Immature natural killer cell (primary cell): ENCODE measurements at regions not wholly inside any gene's neighbourhood (a gene's known extent, or its start where the extent isn't known, plus 50 kb on each side); places are given as distances from the start of the nearest gene placed in this dataset.
"Not testable (repeated sequence)": the region's sequence is repeated elsewhere in the genome, so short reads cannot be mapped to it uniquely, and the experiment has no call there.

Source experiments
- DNase-seq, 3 donors: peaks; one replicate each; pipeline ENCODE4 v3.0.0; 2022; ENCODE audit warnings: mixed read lengths in 1 of 3
- H3K27ac Mint-ChIP-seq, 6 donors: one replicate each; pipeline ENCODE4 v1.8.0; 2020; ENCODE audit warnings: mixed read lengths in 6 of 6, mild to moderate bottlenecking in 5 of 6, inconsistent platforms in 4 of 6, moderate library complexity in 3 of 6
- H3K27me3 Mint-ChIP-seq, 3 donors: one replicate each; pipeline ENCODE4 v1.8.0; 2020 to 2021; ENCODE audit warnings: low read depth in 3 of 3, mild to moderate bottlenecking in 3 of 3, mixed read lengths in 3 of 3, moderate library complexity in 3 of 3, inconsistent platforms in 1 of 3
- H3K36me3 Mint-ChIP-seq, 3 donors: one replicate each; pipeline ENCODE4 v1.8.0; 2020; ENCODE audit warnings: mixed read lengths in 3 of 3, inconsistent platforms in 2 of 3, mild to moderate bottlenecking in 2 of 3
- H3K4me1 Mint-ChIP-seq, 2 donors: one replicate each; pipeline ENCODE4 v1.8.0; 2020; ENCODE audit warnings: inconsistent platforms in 2 of 2, mild to moderate bottlenecking in 2 of 2, mixed read lengths in 2 of 2, moderate library complexity in 1 of 2
- H3K4me3 Mint-ChIP-seq, 5 donors: one replicate each; pipeline ENCODE4 v1.8.0; 2020; ENCODE audit warnings: mild to moderate bottlenecking in 5 of 5, mixed read lengths in 5 of 5, inconsistent platforms in 3 of 5, moderate library complexity in 3 of 5
- H3K9me3 Mint-ChIP-seq, 6 donors: one replicate each; pipeline ENCODE4 v1.8.0; 2020; ENCODE audit warnings: mild to moderate bottlenecking in 6 of 6, mixed read lengths in 6 of 6, inconsistent platforms in 4 of 6, moderate library complexity in 3 of 6

GRCh38 chr5:119948162-119948561, 318.8 kb downstream of the FAM170A start:
- no peak for DNase-seq
- Mint-ChIP-seq H3K36me3 (no peaks in the 10 kb centered on the region), H3K4me1 (no peaks in the 10 kb centered on the region), H3K9me3 (peaks cover 0 to 6% (median under 1%) of the 10 kb centered on the region in 6 donors), H3K27ac (no peak overlapping the region), H3K27me3 (no peaks in the 10 kb centered on the region), H3K4me3 (no peak overlapping the region)

DNA sequence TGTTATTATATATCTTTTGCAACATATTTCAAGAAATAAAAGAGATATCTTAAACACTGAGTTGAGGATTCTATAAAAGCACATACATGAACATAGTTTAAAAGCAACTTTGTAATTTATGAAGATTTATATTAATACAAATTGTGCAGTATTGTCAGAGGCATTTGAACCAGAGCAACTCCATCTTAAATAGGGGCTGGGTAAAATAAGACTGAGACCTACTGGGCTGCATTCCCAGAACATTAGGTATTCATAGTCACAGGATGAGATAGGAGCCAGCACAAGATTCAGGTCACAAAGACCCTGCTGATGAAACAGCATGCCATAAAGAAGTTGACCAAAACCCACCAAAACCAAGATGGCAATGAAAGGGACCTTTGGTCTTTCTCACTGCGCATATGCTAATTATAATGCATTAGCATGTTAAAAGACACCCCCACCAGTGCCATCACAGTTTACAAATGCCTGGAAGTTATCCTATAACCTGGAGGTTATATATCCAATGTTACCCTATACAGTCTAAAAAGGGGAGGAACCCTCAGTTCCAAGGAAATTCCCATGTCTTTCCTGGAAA, 320.2 kb downstream of the FAM170A start:
- H3K4me3 Mint-ChIP-seq: no peak overlapping the region
- no peak for DNase-seq
- H3K9me3 Mint-ChIP-seq: peaks cover 0 to 6% (median 2%) of the 10 kb centered on the region in 6 donors
- peaks cover 0 to 2% (median 0%) of the 10 kb centered on the region in 3 donors for H3K27me3 Mint-ChIP-seq
- H3K36me3 Mint-ChIP-seq: no peaks in the 10 kb centered on the region
- H3K27ac Mint-ChIP-seq: no peak overlapping the region
- no peaks in the 10 kb centered on the region for H3K4me1 Mint-ChIP-seq

GRCh38 chr5:119951330-119951934, 322.1 kb downstream of the FAM170A start:
- Mint-ChIP-seq H3K4me1 (no peaks in the 10 kb centered on the region), H3K9me3 (peaks cover 0 to 15% (median 5%) of the 10 kb centered on the region in 6 donors), H3K4me3 (no peak overlapping the region), H3K27me3 (peaks cover 0 to 2% (median 0%) of the 10 kb centered on the region in 3 donors), H3K27ac (no peak overlapping the region), H3K36me3 (no peaks in the 10 kb centered on the region)
- no peak for DNase-seq

- Mint-ChIP-seq H3K27ac (no peak overlapping the region), H3K4me3 (no peak overlapping the region), H3K27me3 (peaks cover 0 to 2% (median 0%) of the 10 kb centered on the region in 3 donors), H3K4me1 (no peaks in the 10 kb centered on the region), H3K36me3 (no peaks in the 10 kb centered on the region), H3K9me3 (peaks cover 0 to 10% (median 8%) of the 10 kb centered on the region in 6 donors)
- DNase-seq: no peak
Observed at GRCh38 chr5:119953474-119953873, 324.1 kb downstream of the FAM170A start.

DNA sequence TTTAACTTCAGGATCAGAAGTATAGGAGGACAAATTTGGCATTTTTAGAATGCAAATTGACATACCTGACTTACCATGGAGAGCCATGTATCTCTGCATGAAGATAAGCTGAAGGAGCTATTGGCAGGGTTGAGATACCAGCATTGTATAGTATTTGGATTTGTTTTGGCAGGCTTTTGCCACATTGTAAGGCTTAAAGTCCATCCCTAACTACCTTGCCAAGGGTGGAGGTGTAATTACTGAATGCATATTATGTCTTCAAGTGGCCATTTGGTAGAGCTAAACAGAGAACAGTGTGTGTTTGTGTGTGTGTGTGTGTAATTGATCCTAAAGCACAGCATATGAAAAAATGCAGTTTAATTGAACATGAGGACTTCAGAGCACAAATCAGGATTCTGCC, 324.7 kb downstream of the FAM170A start:
- peaks cover 0 to 15% (median 10%) of the 10 kb centered on the region in 6 donors for H3K9me3 Mint-ChIP-seq
- peaks cover 0 to 2% (median 0%) of the 10 kb centered on the region in 3 donors for H3K27me3 Mint-ChIP-seq
- no peaks in the 10 kb centered on the region for H3K36me3 Mint-ChIP-seq

GRCh38 chr5:119961993-119962392, 332.6 kb downstream of the FAM170A start:
- H3K36me3 Mint-ChIP-seq: no peaks in the 10 kb centered on the region
- no peaks in the 10 kb centered on the region for H3K4me1 Mint-ChIP-seq
- DNase-seq: no peak
- H3K27ac Mint-ChIP-seq: no peak overlapping the region
- H3K9me3 Mint-ChIP-seq: peaks cover 6 to 24% (median 15%) of the 10 kb centered on the region in 6 donors
- no peak overlapping the region for H3K4me3 Mint-ChIP-seq
- H3K27me3 Mint-ChIP-seq: no peaks in the 10 kb centered on the region

More for the DNA sequence above, 324.7 kb downstream of the FAM170A start:
- no peak for DNase-seq
- Mint-ChIP-seq H3K27ac (no peak overlapping the region), H3K4me3 (no peak overlapping the region), H3K4me1 (no peaks in the 10 kb centered on the region)

DNA sequence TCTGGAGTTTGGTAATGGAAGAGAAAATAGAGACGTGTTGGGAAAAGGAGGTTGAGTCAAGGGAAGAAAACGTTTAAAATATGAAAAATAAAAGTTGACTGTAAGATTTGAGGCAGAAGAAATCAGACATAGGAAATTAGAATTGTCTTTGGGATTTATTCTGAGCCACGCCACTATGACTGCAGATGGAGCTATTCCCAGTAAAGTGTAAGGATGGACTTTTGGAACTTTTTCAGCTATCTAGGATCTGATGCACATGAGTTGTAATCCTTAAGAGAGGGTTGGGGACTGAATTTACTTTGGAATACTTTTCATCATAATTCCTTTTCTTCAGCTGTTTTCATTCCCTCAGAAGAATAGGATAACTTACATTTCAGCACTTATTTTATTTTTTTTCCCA, 336.7 kb downstream of the FAM170A start:
- Mint-ChIP-seq H3K36me3 (no peaks in the 10 kb centered on the region), H3K4me3 (no peak overlapping the region), H3K9me3 (peaks cover 3 to 28% (median 9%) of the 10 kb centered on the region in 6 donors), H3K27me3 (no peaks in the 10 kb centered on the region), H3K4me1 (no peaks in the 10 kb centered on the region), H3K27ac (no peak overlapping the region)
- no peak for DNase-seq

- Mint-ChIP-seq H3K36me3 (no peaks in the 10 kb centered on the region), H3K4me1 (no peaks in the 10 kb centered on the region), H3K4me3 (no peak overlapping the region), H3K27ac (no peak overlapping the region), H3K27me3 (no peaks in the 10 kb centered on the region), H3K9me3 (peaks cover 3 to 20% (median 8%) of the 10 kb centered on the region in 6 donors)
- no peak for DNase-seq
Observed at GRCh38 chr5:119968690-119969089, 339.3 kb downstream of the FAM170A start.

DNA sequence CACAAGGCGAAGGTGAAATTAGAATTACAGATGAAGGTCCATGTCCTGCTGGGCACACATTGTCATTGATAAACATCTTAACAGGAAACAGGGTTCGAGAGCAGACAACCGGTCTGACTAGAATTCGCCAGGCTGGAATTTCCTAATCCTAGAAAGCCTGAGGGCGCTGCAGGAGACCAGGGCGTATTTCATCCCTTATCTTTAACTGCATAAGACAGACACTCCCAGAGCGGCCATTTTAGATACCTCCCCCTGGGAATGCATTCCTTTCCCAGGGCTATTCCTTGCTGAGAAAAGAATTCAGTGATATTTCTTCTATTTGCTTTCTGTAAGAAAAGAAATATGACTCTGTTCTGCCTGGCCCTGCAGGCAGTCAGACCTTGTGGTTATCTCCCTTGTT, 357.7 kb downstream of the FAM170A start:
- not testable (repeated sequence) for H3K36me3 Mint-ChIP-seq, H3K4me1 Mint-ChIP-seq, H3K27ac Mint-ChIP-seq, H3K27me3 Mint-ChIP-seq, H3K4me3 Mint-ChIP-seq, DNase-seq
- peaks cover 20 to 47% (median 35%) of the 10 kb centered on the region in 6 donors for H3K9me3 Mint-ChIP-seq

DNA sequence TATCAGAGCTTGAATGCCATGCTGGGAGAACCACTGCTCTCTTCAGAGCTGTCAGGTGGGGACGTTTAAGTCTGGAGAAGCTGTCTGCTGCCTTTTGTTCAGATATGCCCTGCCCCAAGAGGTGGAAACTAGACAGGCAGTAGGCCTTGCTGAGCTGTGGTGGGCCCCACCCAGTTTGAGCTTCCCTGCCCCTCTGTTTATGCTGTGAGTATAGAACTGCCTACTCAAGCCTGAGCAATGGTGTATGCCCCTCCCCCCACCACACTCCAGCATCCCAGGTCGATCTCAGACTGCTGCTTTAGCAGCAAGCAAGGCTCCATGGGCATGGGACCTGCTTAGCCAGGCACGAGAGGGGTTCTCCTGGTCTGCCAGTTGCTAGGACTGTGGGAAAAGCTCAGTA, 362.3 kb downstream of the FAM170A start:
- Mint-ChIP-seq H3K36me3 (no peaks in the 10 kb centered on the region), H3K9me3 (peaks cover 8 to 45% (median 29%) of the 10 kb centered on the region in 6 donors), H3K4me1 (no peaks in the 10 kb centered on the region)

GRCh38 chr5:119996128-119996527, 366.8 kb downstream of the FAM170A start:
- no peak for DNase-seq
- Mint-ChIP-seq H3K27ac (no peak overlapping the region), H3K9me3 (peaks cover 2 to 20% (median 10%) of the 10 kb centered on the region in 6 donors), H3K4me3 (no peak overlapping the region), H3K27me3 (peaks cover 0 to 5% (median 2%) of the 10 kb centered on the region in 3 donors), H3K36me3 (no peaks in the 10 kb centered on the region), H3K4me1 (no peaks in the 10 kb centered on the region)

More for the DNA sequence above, 362.3 kb downstream of the FAM170A start:
- DNase-seq: no peak
- Mint-ChIP-seq H3K4me3 (no peak overlapping the region), H3K27ac (no peak overlapping the region), H3K27me3 (peaks cover 0 to 3% (median 2%) of the 10 kb centered on the region in 3 donors)

- no peak overlapping the region for H3K27ac Mint-ChIP-seq
- H3K4me3 Mint-ChIP-seq: no peak overlapping the region
- H3K4me1 Mint-ChIP-seq: no peaks in the 10 kb centered on the region
- no peaks in the 10 kb centered on the region for H3K36me3 Mint-ChIP-seq
- peaks cover 0 to 7% (median under 1%) of the 10 kb centered on the region in 6 donors for H3K9me3 Mint-ChIP-seq
- H3K27me3 Mint-ChIP-seq: peaks cover 0 to 1% (median 0%) of the 10 kb centered on the region in 3 donors
- no peak for DNase-seq
Observed at GRCh38 chr5:120007598-120007997, 378.2 kb downstream of the FAM170A start.

- DNase-seq: no peak
- no peak overlapping the region for H3K27ac Mint-ChIP-seq
- H3K27me3 Mint-ChIP-seq: peaks cover 0 to 1% (median 0%) of the 10 kb centered on the region in 3 donors
Observed at GRCh38 chr5:120012431-120012830, 383.1 kb downstream of the FAM170A start.

GRCh38 chr5:120014535-120014934, 385.2 kb downstream of the FAM170A start:
- Mint-ChIP-seq H3K27me3 (peaks cover 0 to 1% (median 1%) of the 10 kb centered on the region in 3 donors), H3K9me3 (peaks cover 0 to 12% (median 3%) of the 10 kb centered on the region in 6 donors), H3K27ac (no peak overlapping the region), H3K4me3 (no peak overlapping the region), H3K36me3 (no peaks in the 10 kb centered on the region), H3K4me1 (no peaks in the 10 kb centered on the region)
- DNase-seq: no peak

More at GRCh38 chr5:120012431-120012830, 383.1 kb downstream of the FAM170A start:
- H3K36me3 Mint-ChIP-seq: no peaks in the 10 kb centered on the region
- H3K9me3 Mint-ChIP-seq: peaks cover 0 to 10% (median 3%) of the 10 kb centered on the region in 6 donors
- no peak overlapping the region for H3K4me3 Mint-ChIP-seq
- no peaks in the 10 kb centered on the region for H3K4me1 Mint-ChIP-seq
